ENCODE measurements at regions not wholly inside any gene's neighbourhood (a gene's known extent, or its start where the extent isn't known, plus 50 kb on each side); places are given as distances from the start of the nearest gene placed in this dataset.
"Not testable (repeated sequence)": the region's sequence is repeated elsewhere in the genome, so short reads cannot be mapped to it uniquely, and the experiment has no call there.

GRCh38 chr6:4264081-4264480 lies 128.7 kb upstream of the ECI2 start:
- H3K4me1 Mint-ChIP-seq = no peaks in the 10 kb centered on the region
- H3K4me3 Mint-ChIP-seq = no peak overlapping the region
- DNase-seq (ENCODE audit: low spot score in 2 of 2) (no peak), ATAC-seq (replicated peaks; ENCODE audit: extremely low read depth, poor library complexity, severe bottlenecking) (no peak)
- peaks cover 47% of the 10 kb centered on the region for H3K27me3 Mint-ChIP-seq
- no peaks in the 10 kb centered on the region for H3K9me3 Mint-ChIP-seq
- no peaks in the 10 kb centered on the region for H3K36me3 Mint-ChIP-seq (ENCODE audit: insufficient read depth)
- H3K27ac Mint-ChIP-seq (ENCODE audit: low read depth) = no peak overlapping the region

GRCh38 chr6:4262526-4262925 lies 127.2 kb upstream of the ECI2 start:
- Mint-ChIP-seq H3K27ac (ENCODE audit: low read depth) (no peak overlapping the region), H3K4me3 (no peak overlapping the region), H3K9me3 (no peaks in the 10 kb centered on the region), H3K36me3 (ENCODE audit: insufficient read depth) (no peaks in the 10 kb centered on the region), H3K27me3 (peaks cover 43% of the 10 kb centered on the region), H3K4me1 (no peaks in the 10 kb centered on the region)
- no peak for DNase-seq (ENCODE audit: low spot score in 2 of 2)
- ATAC-seq (replicated peaks; ENCODE audit: extremely low read depth, poor library complexity, severe bottlenecking) = no peak

GRCh38 chr6:4259391-4259790 lies 124.0 kb upstream of the ECI2 start:
- no peaks in the 10 kb centered on the region for H3K4me1 Mint-ChIP-seq
- H3K36me3 Mint-ChIP-seq (ENCODE audit: insufficient read depth) = no peaks in the 10 kb centered on the region
- DNase-seq (ENCODE audit: low spot score in 2 of 2) = no peak
- peaks cover 12% of the 10 kb centered on the region for H3K27me3 Mint-ChIP-seq
- no peaks in the 10 kb centered on the region for H3K9me3 Mint-ChIP-seq
- H3K4me3 Mint-ChIP-seq = no peak overlapping the region
- no peak for ATAC-seq (replicated peaks; ENCODE audit: extremely low read depth, poor library complexity, severe bottlenecking)
- no peak overlapping the region for H3K27ac Mint-ChIP-seq (ENCODE audit: low read depth)

GRCh38 chr6:4258733-4259132 lies 123.4 kb upstream of the ECI2 start:
- Mint-ChIP-seq H3K4me3 (no peak overlapping the region), H3K27ac (ENCODE audit: low read depth) (no peak overlapping the region), H3K4me1 (no peaks in the 10 kb centered on the region), H3K9me3 (no peaks in the 10 kb centered on the region), H3K27me3 (peaks cover 11% of the 10 kb centered on the region), H3K36me3 (ENCODE audit: insufficient read depth) (no peaks in the 10 kb centered on the region)
- no peak for ATAC-seq (replicated peaks; ENCODE audit: extremely low read depth, poor library complexity, severe bottlenecking)
- no peak for DNase-seq (ENCODE audit: low spot score in 2 of 2)

GRCh38 chr6:4256969-4257368 lies 121.6 kb upstream of the ECI2 start:
- ATAC-seq (replicated peaks; ENCODE audit: extremely low read depth, poor library complexity, severe bottlenecking) (no peak), DNase-seq (ENCODE audit: low spot score in 2 of 2) (no peak)
- no peaks in the 10 kb centered on the region for H3K36me3 Mint-ChIP-seq (ENCODE audit: insufficient read depth)
- no peak overlapping the region for H3K27ac Mint-ChIP-seq (ENCODE audit: low read depth)
- H3K27me3 Mint-ChIP-seq = peaks cover 11% of the 10 kb centered on the region
- H3K4me3 Mint-ChIP-seq = no peak overlapping the region
- H3K4me1 Mint-ChIP-seq = no peaks in the 10 kb centered on the region
- no peaks in the 10 kb centered on the region for H3K9me3 Mint-ChIP-seq

- Mint-ChIP-seq H3K27me3 (peaks cover 23% of the 10 kb centered on the region), H3K4me3 (no peak overlapping the region), H3K9me3 (no peaks in the 10 kb centered on the region), H3K4me1 (no peaks in the 10 kb centered on the region), H3K36me3 (ENCODE audit: insufficient read depth) (peaks cover 1% of the 10 kb centered on the region), H3K27ac (ENCODE audit: low read depth) (no peak overlapping the region)
- ATAC-seq (replicated peaks; ENCODE audit: extremely low read depth, poor library complexity, severe bottlenecking) = no peak
- DNase-seq (ENCODE audit: low spot score in 2 of 2) = no peak
Measured at GRCh38 chr6:4253604-4254231, 118.3 kb upstream of the ECI2 start.

- not testable (repeated sequence) for H3K4me1 Mint-ChIP-seq; H3K4me3 Mint-ChIP-seq; H3K27ac Mint-ChIP-seq (ENCODE audit: low read depth); H3K36me3 Mint-ChIP-seq (ENCODE audit: insufficient read depth); H3K9me3 Mint-ChIP-seq; DNase-seq (ENCODE audit: low spot score in 2 of 2); ATAC-seq (replicated peaks; ENCODE audit: extremely low read depth, poor library complexity, severe bottlenecking)
- H3K27me3 Mint-ChIP-seq = peaks cover 32% of the 10 kb centered on the region
Measured at GRCh38 chr6:4252445-4252844, 117.1 kb upstream of the ECI2 start.

GRCh38 chr6:4250645-4251044 lies 115.3 kb upstream of the ECI2 start:
- Mint-ChIP-seq H3K36me3 (ENCODE audit: insufficient read depth) (peaks cover 1% of the 10 kb centered on the region), H3K4me1 (no peaks in the 10 kb centered on the region), H3K9me3 (no peaks in the 10 kb centered on the region), H3K27me3 (peaks cover 32% of the 10 kb centered on the region), H3K27ac (ENCODE audit: low read depth) (no peak overlapping the region), H3K4me3 (no peak overlapping the region)
- DNase-seq (ENCODE audit: low spot score in 2 of 2) (no peak), ATAC-seq (replicated peaks; ENCODE audit: extremely low read depth, poor library complexity, severe bottlenecking) (no peak)

GRCh38 chr6:4243832-4244231 lies 108.5 kb upstream of the ECI2 start:
- not testable (repeated sequence) for H3K4me1 Mint-ChIP-seq; ATAC-seq (replicated peaks; ENCODE audit: extremely low read depth, poor library complexity, severe bottlenecking); H3K27ac Mint-ChIP-seq (ENCODE audit: low read depth); H3K36me3 Mint-ChIP-seq (ENCODE audit: insufficient read depth); H3K4me3 Mint-ChIP-seq; DNase-seq (ENCODE audit: low spot score in 2 of 2); H3K9me3 Mint-ChIP-seq
- peaks cover 36% of the 10 kb centered on the region for H3K27me3 Mint-ChIP-seq

GRCh38 chr6:4243237-4243636 lies 107.9 kb upstream of the ECI2 start:
- Mint-ChIP-seq H3K36me3 (ENCODE audit: insufficient read depth) (no peaks in the 10 kb centered on the region), H3K9me3 (no peaks in the 10 kb centered on the region), H3K27me3 (peaks cover 30% of the 10 kb centered on the region), H3K4me3 (no peak overlapping the region), H3K27ac (ENCODE audit: low read depth) (no peak overlapping the region), H3K4me1 (no peaks in the 10 kb centered on the region)
- DNase-seq (ENCODE audit: low spot score in 2 of 2) (no peak), ATAC-seq (replicated peaks; ENCODE audit: extremely low read depth, poor library complexity, severe bottlenecking) (no peak)

GRCh38 chr6:4242601-4243000 lies 107.2 kb upstream of the ECI2 start:
- H3K36me3 Mint-ChIP-seq (ENCODE audit: insufficient read depth) = no peaks in the 10 kb centered on the region
- no peak overlapping the region for H3K4me3 Mint-ChIP-seq
- no peaks in the 10 kb centered on the region for H3K9me3 Mint-ChIP-seq
- ATAC-seq (replicated peaks; ENCODE audit: extremely low read depth, poor library complexity, severe bottlenecking) = no peak
- no peak for DNase-seq (ENCODE audit: low spot score in 2 of 2)
- no peaks in the 10 kb centered on the region for H3K4me1 Mint-ChIP-seq
- H3K27me3 Mint-ChIP-seq = peaks cover 32% of the 10 kb centered on the region
- H3K27ac Mint-ChIP-seq (ENCODE audit: low read depth) = no peak overlapping the region

- Mint-ChIP-seq H3K27ac (ENCODE audit: low read depth) (no peak overlapping the region), H3K4me3 (no peak overlapping the region), H3K27me3 (peaks cover 36% of the 10 kb centered on the region), H3K4me1 (no peaks in the 10 kb centered on the region), H3K36me3 (ENCODE audit: insufficient read depth) (no peaks in the 10 kb centered on the region), H3K9me3 (no peaks in the 10 kb centered on the region)
- no peak for ATAC-seq (replicated peaks; ENCODE audit: extremely low read depth, poor library complexity, severe bottlenecking)
- DNase-seq (ENCODE audit: low spot score in 2 of 2) = no peak
Measured at GRCh38 chr6:4240148-4240547, 104.8 kb upstream of the ECI2 start.

GRCh38 chr6:4225161-4225872 lies 89.9 kb upstream of the ECI2 start:
- ATAC-seq (replicated peaks; ENCODE audit: extremely low read depth, poor library complexity, severe bottlenecking) = no peak
- Mint-ChIP-seq H3K27ac (ENCODE audit: low read depth) (no peak overlapping the region), H3K9me3 (no peaks in the 10 kb centered on the region), H3K27me3 (peaks cover 17% of the 10 kb centered on the region), H3K4me1 (no peaks in the 10 kb centered on the region), H3K4me3 (no peak overlapping the region), H3K36me3 (ENCODE audit: insufficient read depth) (no peaks in the 10 kb centered on the region)
- no peak for DNase-seq (ENCODE audit: low spot score in 2 of 2)
